ENCODE measurements at regions not wholly inside any gene's neighbourhood (a gene's known extent, or its start where the extent isn't known, plus 50 kb on each side); places are given as distances from the start of the nearest gene placed in this dataset.

- POLR2A ChIA-PET, result no interaction called here
- DNase-seq (ENCODE audit: unreplicated experiment), result no peak
These were observed 377.3 kb upstream of the KLF12 start for GRCh38 chr13:74511523-74511922.

GRCh38 chr13:74487091-74487722, 353.0 kb upstream of the KLF12 start:
- ChIA-PET CTCF (no interaction called here), POLR2A (no interaction called here)
- intact Hi-C loops (cut with micrococcal nuclease), result no loop called here
- Mint-ChIP-seq H3K27me3 (ENCODE audit: insufficient read depth, unreplicated experiment) (no peaks in the 10 kb centered on the region), H3K36me3 (ENCODE audit: insufficient read depth, unreplicated experiment) (no peaks in the 10 kb centered on the region), H3K4me3 (ENCODE audit: unreplicated experiment) (no peak overlapping the region), H3K9me3 (ENCODE audit: unreplicated experiment) (no peaks in the 10 kb centered on the region), H3K27ac (ENCODE audit: low read depth, unreplicated experiment) (no peak overlapping the region), H3K4me1 (ENCODE audit: insufficient read depth, unreplicated experiment) (no peaks in the 10 kb centered on the region)
- no peak for TF ChIP-seq CTCF (IDR thresholded peaks at IDR 0.05; ENCODE audit: unreplicated experiment)
- no TSS peak for BruUV-seq (replicated peaks)
- no peak for DNase-seq (ENCODE audit: unreplicated experiment)

More at GRCh38 chr13:74511523-74511922, 377.3 kb upstream of the KLF12 start:
- H3K27ac Mint-ChIP-seq (ENCODE audit: low read depth, unreplicated experiment), result no peak overlapping the region
- no peaks in the 10 kb centered on the region for H3K9me3 Mint-ChIP-seq (ENCODE audit: unreplicated experiment)
- BruUV-seq (replicated peaks), result no TSS peak
- no peaks in the 10 kb centered on the region for H3K36me3 Mint-ChIP-seq (ENCODE audit: insufficient read depth, unreplicated experiment)
- TF ChIP-seq CTCF (IDR thresholded peaks at IDR 0.05; ENCODE audit: unreplicated experiment), result no peak
- H3K4me1 Mint-ChIP-seq (ENCODE audit: insufficient read depth, unreplicated experiment), result no peaks in the 10 kb centered on the region
- CTCF ChIA-PET, result no interaction called here
- intact Hi-C loops (cut with micrococcal nuclease), result no loop called here
- H3K27me3 Mint-ChIP-seq (ENCODE audit: insufficient read depth, unreplicated experiment), result no peaks in the 10 kb centered on the region
- no peak overlapping the region for H3K4me3 Mint-ChIP-seq (ENCODE audit: unreplicated experiment)

- TF ChIP-seq CTCF (IDR thresholded peaks at IDR 0.05; ENCODE audit: unreplicated experiment), result no peak
These were observed 351.6 kb upstream of the KLF12 start for GRCh38 chr13:74485757-74486156.

GRCh38 chr13:74479124-74479523, 344.9 kb upstream of the KLF12 start:
- Mint-ChIP-seq H3K27ac (ENCODE audit: low read depth, unreplicated experiment) (no peak overlapping the region), H3K36me3 (ENCODE audit: insufficient read depth, unreplicated experiment) (no peaks in the 10 kb centered on the region), H3K4me1 (ENCODE audit: insufficient read depth, unreplicated experiment) (no peaks in the 10 kb centered on the region), H3K4me3 (ENCODE audit: unreplicated experiment) (no peak overlapping the region), H3K27me3 (ENCODE audit: insufficient read depth, unreplicated experiment) (no peaks in the 10 kb centered on the region), H3K9me3 (ENCODE audit: unreplicated experiment) (no peaks in the 10 kb centered on the region)
- TF ChIP-seq CTCF (IDR thresholded peaks at IDR 0.05; ENCODE audit: unreplicated experiment), result no peak
- no peak for DNase-seq (ENCODE audit: unreplicated experiment)
- intact Hi-C loops (cut with micrococcal nuclease), result no loop called here
- BruUV-seq (replicated peaks), result no TSS peak
- POLR2A ChIA-PET, result no interaction called here
- CTCF ChIA-PET, result no interaction called here

More at GRCh38 chr13:74485757-74486156, 351.6 kb upstream of the KLF12 start:
- ChIA-PET CTCF (no interaction called here), POLR2A (no interaction called here)
- no peak for DNase-seq (ENCODE audit: unreplicated experiment)
- Mint-ChIP-seq H3K4me1 (ENCODE audit: insufficient read depth, unreplicated experiment) (no peaks in the 10 kb centered on the region), H3K36me3 (ENCODE audit: insufficient read depth, unreplicated experiment) (no peaks in the 10 kb centered on the region), H3K9me3 (ENCODE audit: unreplicated experiment) (no peaks in the 10 kb centered on the region), H3K4me3 (ENCODE audit: unreplicated experiment) (no peak overlapping the region), H3K27ac (ENCODE audit: low read depth, unreplicated experiment) (no peak overlapping the region), H3K27me3 (ENCODE audit: insufficient read depth, unreplicated experiment) (no peaks in the 10 kb centered on the region)
- BruUV-seq (replicated peaks), result no TSS peak
- intact Hi-C loops (cut with micrococcal nuclease), result no loop called here
